Ammon's horn (tissue), 1 donor: ENCODE measurements at regions not wholly inside any gene's neighbourhood (a gene's known extent, or its start where the extent isn't known, plus 50 kb on each side); places are given as distances from the start of the nearest gene placed in this dataset.
"Not testable (repeated sequence)": the region's sequence is repeated elsewhere in the genome, so short reads cannot be mapped to it uniquely, and the experiment has no call there.

Source experiments
- DNase-seq: peaks from one replicate; pipeline ENCODE4 v3.0.0-alpha.2; 2016; ENCODE audit warnings: low spot score

DNA sequence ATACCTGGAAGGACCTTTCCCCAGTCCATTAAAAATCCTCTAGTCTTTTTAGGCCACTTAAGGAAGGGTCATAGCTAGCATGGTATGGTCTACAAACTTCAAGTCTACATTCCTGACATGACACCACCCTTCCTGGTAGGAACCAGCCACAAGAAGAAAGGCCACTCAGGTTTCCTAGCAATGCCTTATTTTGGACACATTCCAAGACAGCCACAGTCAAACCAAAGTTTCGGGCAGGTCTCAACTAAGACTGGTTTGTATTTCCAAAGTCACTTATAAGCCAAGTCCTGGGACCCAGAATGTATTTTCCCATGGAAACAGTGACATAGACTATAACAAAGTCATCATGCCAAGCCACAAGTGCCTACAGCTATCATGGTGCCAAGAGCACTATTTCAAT is 50.6 kb upstream of the SLC44A3 start:
- DNase-seq: no peak

DNA sequence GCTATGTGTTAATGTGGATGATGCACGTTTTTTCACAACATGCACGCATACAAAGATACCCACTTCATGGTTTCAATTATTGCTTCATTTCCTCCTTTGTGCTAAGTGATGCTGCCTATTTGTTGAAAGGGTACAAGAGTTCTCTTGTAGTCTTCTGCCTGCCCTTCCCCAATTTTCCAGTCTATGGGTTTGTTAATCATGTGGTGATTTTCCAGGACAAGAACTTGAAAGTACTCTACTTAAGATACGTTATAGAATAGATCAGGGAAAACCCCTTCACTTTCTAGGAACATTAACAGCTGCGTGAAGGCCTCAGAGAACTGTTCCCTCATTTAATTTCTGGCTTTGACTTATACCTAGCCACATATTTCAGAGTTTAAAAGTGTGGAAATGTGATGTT is 52.1 kb upstream of the SLC44A3 start:
- DNase-seq: no peak

DNA sequence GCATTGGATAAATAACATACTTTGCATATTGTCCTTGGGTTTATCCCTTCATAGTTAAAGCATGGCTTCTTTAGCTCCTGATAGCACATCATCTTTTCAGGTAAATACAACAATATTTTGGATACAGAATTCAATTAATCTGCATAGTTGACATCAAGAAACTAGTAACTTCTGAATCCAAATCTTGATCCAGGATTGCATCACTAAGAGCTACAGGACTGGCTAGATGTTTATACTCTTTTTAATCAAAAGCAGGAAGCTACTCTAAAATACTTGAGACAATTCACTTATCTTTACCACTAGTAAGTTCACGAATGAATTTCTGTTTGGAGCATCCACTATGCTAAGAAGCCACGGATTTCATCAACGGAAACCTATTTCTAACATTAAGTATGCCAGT is 54.2 kb upstream of the SLC44A3 start:
- DNase-seq: no peak

DNA sequence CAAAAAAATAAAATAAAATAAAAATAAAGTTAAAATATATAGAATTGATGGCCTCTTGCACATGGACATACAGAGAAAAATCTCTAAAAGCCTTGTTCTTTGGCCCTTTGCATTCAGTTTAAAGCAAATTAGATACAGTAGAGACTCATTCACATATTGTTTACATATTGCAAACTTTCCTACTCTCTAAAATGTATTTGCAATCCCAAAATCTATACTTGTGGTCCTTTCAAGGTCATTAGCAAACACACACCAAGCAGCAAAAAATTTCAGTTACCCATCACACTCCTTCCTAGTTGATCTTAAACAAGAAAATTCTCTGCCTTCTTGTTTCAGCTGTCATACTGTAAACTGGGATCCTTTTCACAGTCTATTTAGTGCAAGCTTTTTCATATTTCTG is 61.0 kb upstream of the SLC44A3 start:
- DNase-seq: no peak

DNA sequence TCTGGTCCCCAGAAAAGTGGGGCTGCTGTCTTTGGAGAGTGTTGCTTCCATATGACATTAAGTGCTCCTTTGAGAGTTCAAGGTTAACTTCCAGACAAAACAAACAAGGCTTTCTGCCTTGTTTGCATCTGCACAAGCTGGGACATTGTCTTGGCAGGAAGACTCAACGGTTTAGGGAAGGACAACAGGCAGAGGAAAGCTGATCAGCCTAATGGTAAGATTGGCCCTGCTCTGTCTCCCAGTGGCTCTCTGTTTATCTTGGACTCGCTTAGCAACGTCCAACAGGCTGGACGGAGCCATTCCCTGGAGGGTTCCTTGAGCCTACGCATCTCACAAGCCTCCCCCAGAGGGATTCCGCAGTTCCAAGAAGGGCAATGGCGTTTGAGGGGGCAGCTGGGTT is 62.2 kb upstream of the SLC44A3 start:
- no peak for DNase-seq

DNA sequence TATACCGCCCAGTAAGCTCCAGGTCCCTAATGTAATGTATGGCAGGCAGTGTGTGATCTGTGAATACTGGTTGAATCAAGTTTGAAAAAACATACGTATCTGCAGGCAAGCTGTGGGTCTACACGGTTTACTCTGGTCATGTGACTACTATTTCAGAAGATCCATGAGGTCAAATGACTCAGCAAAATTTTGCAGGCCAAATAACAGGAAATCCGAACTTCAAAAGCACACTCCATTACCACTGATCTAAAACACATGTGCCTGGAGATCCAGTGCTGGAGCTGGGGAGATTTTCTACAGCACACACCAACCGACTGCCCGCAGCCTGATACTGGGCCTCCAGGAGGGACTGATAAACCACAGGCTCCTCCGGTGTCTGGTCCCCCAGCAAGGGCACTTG is 64.5 kb upstream of the SLC44A3 start:
- no peak for DNase-seq

DNA sequence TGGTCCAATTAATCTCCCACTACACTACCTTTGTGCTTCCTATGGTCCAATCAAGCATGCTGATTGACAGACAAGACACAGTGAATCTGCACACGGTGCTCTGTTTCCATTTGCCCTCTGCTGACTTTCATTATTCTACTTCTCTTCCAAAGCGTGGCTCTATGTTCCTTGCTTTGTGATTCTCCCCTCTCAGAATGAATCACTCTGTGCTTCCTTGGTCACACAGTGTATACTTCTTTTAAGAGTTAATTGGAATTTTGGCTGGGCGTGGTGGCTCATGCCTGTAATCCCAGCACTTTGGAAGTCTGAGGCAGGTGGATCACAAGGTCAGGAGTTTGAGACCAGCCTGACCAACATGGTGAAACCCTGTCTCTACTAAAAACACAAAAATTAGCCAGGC is 65.1 kb upstream of the SLC44A3 start:
- DNase-seq: not testable (repeated sequence)

DNA sequence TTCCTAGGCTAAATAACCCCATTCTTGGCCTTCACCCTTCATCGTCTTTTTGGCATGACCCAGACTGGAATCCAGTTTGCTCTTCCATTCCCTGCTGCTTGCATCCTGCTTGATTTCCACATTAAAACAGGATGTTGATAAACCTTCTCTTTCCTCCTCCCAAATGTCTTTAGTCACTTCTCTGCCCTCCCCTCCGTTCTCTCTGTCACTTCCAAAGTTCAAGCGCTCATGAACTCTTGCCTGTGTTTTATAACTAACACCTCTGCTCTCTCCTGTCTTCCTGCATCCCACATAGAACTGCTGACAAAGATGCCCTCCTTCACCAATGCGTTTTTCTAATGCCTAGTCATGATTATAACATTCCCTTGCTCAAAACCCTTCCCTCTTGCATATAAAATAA is 65.6 kb upstream of the SLC44A3 start:
- no peak for DNase-seq

DNA sequence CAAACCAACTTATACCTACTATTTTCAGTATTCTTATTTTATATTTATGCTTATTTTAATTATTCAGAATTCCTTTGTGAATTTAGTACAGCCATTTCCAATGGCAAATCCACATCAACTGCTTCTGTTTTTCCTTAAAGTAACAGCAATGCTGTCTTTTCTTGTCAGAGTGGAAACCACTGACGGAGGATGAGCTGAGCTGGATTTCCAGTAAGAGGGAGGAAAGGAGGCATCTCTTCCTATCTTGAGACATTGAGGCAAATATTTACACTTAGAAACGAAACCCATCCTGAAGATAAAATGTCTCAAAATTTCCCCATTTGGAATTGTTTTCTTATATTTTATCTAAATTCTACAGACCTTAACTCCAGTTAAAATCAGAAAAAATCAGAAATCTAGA is 66.1 kb upstream of the SLC44A3 start:
- DNase-seq: no peak

DNA sequence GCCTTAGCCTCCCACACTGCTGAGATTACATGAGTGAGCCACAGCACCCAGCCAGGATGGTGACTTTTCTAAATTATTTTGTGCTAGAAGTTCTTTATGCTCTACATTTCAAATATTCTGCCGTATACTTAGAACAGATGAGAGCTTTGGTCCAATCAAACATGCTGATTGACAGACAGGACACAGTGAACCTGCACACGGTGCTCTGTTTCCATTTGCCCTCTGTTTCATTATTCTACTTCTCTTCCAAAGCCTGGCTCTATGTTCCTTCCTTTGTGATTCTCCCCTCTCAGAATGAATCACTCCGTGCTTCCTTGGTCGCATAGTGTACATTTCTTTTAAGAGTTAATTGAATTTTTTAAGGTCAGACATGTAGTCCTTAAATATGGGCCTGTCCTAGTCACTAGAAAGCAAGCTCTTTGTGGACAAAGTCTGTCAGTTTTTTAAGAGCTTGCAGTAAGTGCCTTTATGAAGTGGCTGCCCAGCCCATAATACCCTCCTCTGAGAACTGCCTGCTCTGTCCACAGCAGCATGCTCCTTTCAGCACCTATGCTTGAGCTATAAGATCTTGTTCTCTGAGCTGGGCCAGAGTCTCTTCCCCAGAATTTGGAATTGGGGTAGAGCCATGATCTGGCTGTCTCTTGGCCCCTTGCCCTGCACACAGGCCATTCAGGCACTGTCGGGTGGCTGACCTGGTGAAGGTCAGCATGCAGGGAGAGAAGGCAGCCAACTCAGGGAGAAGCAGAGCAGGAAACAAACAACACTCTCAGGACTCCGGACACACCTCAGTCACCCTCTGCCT is 66.8 kb upstream of the SLC44A3 start:
- DNase-seq: no peak

DNA sequence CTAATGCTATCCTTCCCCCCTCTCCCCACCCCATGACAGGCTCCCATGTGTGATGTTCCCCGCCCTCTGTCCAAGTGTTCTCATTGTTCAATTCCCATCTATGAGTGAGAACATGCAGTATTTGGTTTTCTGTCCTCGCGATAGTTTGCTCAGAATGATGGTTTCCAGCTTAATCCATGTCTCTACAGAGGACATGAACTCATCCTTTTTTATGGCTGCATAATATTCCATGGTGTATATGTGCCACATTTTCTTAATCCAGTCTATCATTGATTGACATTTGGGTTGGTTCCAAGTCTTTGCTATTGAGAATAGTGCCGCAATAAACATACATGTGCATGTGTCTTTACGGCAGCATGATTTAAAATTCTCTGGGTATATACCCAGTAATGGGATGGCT is 68.7 kb upstream of the SLC44A3 start:
- not testable (repeated sequence) for DNase-seq

DNA sequence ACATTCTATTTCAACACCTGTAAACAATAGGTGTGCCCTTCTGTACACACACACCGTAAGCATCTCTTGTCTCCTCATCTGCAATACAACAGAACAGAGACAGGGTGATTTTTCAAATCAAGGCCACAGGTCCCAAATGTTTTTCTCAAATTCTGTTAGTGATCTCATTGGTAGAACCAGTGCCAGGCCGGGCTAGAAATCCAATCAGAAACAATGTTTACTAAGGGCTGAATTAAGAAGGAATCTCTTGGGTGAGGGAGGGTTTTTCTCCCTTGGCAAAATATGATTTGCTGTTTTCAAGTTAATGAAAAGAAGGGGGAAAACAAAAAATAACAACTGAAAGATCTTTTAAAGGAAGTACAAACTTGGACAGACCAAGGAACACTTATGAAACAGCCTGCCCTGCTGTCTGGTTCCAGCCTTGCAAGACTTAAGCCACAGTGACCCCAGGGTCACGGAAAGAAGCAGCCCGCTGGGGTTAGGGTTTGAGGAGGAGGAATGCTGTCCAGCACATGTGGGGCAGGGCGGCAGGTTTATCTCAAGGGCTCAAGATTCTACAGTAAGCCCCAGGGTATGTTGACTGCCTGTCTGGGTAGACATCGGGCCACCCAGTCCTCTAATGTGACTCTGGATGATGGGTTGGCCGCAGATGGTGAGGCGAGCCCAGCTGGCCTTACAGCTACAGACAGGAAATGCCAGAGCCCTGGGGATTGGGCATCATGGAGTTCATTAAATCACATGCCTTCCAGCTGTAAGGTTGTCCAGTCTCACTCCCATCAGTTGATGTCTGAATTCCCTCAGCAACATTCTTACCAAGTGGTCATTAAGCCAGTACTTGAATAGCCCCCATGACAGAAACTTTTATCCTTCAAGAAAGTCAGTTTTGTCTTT is 73.3 kb upstream of the SLC44A3 start:
- no peak for DNase-seq

DNA sequence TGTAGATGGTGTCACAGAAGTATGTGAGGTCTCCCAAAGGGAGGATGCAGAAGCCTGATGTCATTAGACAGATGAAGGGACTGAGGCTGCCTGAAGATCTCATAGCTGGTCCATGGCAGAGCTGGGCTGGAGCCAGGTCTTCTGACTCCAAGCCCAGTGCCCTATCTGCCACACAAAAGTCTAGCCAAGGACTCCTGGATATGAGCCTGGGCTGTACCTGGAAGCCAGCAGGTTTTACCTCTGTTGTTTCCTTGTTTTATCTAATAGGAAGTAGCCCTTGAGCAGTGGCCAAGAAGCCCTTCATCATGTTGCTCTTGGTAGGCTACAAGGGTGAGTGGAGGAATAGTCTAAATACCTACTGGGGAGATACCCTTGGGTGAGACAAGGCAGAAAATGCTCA is 74.4 kb upstream of the SLC44A3 start:
- DNase-seq: no peak

DNA sequence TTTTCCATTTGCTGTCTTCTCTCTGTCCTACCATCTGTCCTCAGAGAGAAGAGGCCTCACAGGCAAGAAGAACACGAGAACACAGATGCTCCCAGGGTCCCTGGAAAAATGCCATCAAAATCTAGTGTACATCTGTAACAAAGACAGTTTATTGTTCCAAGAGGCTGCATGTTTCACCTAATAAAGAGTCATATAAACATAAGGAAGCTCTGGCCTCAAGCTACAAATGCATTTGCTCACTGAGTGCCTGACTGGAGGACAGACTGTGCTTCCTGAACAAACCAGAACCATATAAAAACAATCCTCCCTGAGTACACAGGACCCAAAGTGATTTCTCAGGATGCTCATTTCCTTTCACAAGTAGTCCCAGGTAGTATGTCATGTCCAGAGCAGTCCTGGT is 76.3 kb upstream of the SLC44A3 start:
- peak; percentile 37 for DNase-seq

DNA sequence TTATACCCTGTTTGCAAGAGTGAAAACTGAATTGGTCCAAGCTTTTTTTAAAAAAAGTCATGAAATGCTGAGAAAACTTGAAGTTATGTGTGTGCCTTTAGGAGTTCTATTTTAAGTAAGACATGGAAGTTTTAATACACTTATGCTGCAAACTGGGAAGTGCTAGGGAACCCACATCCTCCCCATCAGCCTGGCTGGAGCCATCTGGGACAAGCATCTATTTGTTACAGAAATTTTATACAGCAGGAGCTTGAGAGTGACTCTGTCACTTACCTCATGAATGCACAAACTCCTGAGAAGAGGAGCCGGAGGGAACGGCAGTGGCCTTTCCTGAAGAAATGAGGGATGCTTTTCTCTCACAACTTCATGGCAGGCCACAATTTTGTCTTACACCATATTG is 78.2 kb upstream of the SLC44A3 start:
- DNase-seq: no peak

DNA sequence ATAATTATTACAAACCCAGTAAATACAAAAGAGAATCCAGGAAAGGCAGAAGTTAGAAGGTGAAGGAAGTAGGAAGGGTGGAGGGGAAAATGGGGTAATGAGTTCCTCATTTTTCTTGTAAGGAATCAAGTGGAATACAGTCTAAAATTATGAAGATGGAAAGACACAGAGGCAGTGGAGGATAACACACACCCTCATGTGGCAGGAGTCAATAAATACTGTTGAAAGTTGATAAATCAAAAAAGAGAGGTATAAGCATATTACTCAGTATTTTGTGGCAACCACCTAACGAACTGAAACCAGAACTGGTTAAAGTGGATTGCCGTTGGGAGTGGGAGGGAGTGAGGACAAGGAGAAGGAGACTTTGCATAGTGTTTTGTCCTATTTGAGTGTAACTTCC is 78.6 kb upstream of the SLC44A3 start:
- DNase-seq: no peak

DNA sequence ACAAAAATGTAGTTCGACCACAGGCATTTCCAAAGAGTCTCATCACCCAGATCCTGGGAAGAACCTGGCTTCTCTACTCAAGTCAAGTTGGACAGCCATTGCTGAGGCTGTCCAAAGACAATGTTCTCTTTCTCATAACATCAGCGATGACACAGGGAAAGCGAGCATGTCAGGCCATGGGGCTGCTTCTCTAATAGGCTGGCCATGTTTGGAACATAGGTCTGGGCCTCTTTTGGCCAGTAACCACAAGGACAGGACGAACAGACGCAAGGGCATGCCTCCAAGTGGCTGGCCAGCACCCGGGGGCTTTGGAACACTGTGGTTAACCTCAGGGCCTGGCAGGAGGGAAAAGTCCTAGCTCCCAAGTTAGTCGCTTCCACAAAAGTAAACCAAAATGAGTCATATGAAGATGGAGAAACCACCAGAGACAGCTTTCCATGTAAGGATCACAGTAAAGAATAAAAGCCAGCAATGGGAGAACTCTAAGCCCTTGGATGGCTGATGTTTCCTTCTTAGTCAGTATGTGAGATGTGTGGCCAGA is 80.6 kb upstream of the SLC44A3 start:
- DNase-seq: no peak

DNA sequence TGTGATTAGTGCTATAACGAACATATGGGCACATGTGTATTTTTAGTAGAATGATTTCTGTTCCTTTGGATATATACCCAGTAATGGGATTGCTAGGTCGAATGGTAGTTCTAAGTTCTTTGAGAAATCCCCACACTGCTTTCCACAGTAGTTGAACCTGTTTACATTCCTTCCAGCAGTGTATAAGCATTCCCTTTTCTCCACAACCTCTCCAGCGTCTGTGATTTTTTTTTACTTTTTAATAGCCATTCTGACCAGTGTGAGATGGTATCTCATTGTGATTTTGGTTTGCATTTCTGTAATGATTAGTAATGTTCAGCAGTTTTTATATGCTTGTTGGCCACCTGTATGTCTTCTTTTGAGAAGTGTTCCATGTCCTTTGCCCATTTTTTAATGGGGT is 81.8 kb upstream of the SLC44A3 start:
- no peak for DNase-seq

DNA sequence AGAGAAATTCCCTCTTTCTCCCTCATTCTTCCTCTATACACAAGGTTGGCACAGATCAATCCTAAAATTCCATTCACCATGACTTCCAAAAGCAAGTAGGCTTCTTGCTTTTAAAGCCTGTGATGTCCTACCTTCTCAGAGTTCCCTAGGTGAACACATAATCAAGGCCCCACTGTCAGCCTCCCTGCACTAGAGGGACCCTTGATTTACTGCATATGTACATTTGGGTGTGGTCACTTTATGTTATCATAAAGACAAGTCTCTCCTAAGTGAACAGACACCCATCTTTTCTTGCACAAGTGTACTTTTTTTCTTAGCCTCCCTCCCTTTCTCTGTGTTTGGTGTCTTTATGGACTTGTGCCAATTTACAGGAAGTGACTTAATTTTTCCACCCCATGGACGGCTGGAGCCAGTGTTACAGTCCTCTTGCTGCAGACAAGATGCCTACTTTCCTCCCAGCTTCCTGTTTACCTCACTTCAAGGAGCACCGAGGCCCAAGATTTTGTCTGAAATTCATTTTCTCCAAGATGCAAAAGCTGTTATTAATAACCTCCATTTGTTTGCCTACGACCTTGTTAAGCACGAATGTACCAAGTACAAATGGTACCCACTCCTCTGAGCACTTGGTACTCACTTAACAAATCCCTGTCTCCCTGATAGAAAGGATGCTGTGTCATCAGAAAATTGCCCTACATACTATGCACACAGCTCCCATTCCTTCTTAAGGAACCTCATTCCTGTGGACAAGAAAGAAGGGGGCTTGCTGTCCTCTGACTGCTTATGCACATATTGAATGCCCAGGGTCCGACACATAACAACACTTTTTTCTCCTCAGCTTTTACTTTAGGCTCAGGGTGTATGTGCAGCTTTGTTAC is 82.8 kb upstream of the SLC44A3 start:
- no peak for DNase-seq

DNA sequence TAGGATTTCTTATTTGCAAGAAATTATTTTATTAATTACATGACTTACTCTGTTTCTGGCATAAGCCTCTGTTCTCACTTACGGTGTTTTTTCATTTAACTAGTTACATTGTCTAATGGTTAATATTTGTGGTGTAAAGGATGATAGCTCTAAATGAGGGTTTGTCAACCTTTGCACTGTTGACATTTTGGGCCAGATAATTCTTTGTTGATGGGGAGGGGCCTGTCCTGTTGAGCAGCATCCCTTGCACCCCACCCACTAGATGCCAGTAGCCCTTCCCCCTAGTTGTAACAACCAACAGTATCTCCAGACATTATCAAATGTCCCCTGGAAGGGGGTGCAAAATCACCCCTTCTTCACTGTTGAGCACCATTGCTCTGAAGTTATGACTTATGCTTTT is 83.6 kb upstream of the SLC44A3 start:
- no peak for DNase-seq

DNA sequence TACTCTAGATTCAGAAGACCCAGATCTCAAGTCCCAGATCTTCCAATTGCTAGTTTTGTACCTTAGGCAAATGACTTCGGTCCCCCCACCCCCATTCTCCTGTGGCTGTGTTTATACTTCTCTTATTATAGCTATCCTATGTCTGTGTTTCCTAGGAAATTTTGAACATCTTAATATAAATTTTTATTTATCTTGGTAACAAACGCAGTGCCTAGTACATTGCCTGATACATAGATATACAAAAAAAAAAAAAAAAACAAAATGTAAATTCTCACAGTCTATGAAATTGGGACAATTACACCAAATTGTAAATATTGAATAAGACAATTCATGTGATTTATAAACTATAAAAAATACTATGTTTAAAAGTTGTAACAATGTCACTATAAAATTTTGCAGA is 84.1 kb upstream of the SLC44A3 start:
- no peak for DNase-seq
